DND-41 (cell line): ENCODE measurements at regions not wholly inside any gene's neighbourhood (a gene's known extent, or its start where the extent isn't known, plus 50 kb on each side); places are given as distances from the start of the nearest gene placed in this dataset.

Source experiments
- ATAC-seq: fragments of 200-7000 bp; cut with Tn5 transposase; 3 replicates; pipeline ENCODE4 v1.9.1; 2021; ENCODE audit warnings: low read depth; ENCODE audit not compliant: insufficient read depth
- DNase-seq: peaks from one replicate; pipeline ENCODE4 v3.0.0-alpha.2; 2020
- H2AFZ ChIP-seq: 2 replicates; pipeline ENCODE4 v1.6.0; 2012; ENCODE audit warnings: low read depth, low read length
- H3K27ac ChIP-seq: 2 replicates; pipeline ENCODE4 v1.5.1; 2012; ENCODE audit warnings: low read length, inconsistent platforms
- H3K27me3 ChIP-seq: fragments of 200-600 bp; sonication (generic); 2 replicates; pipeline ENCODE4 v1.6.0; 2012; ENCODE audit warnings: low read length, mild to moderate bottlenecking, inconsistent platforms; ENCODE audit not compliant: insufficient read depth, poor library complexity
- H3K36me3 ChIP-seq: 2 replicates; pipeline ENCODE4 v1.5.1; 2012; ENCODE audit warnings: low read length, inconsistent platforms; ENCODE audit not compliant: insufficient read depth
- H3K4me1 ChIP-seq: 2 replicates; pipeline ENCODE4 v1.5.1; 2012; ENCODE audit warnings: mild to moderate bottlenecking, low read length; ENCODE audit not compliant: insufficient read depth
- H3K4me2 ChIP-seq: 2 replicates; pipeline ENCODE4 v1.6.0; 2012; ENCODE audit warnings: mild to moderate bottlenecking, moderate library complexity, low read length, inconsistent platforms; ENCODE audit not compliant: insufficient read depth
- H3K4me3 ChIP-seq, 2 experiments: fragments of 200-600 bp in 1 of 2; shearing (Covaris generic) in 1 of 2; 2 replicates each; pipeline ENCODE4 v1.5.1; 2012 to 2016; ENCODE audit warnings: inconsistent platforms in 2 of 2, low read length in 2 of 2, mild to moderate bottlenecking in 2 of 2, low read depth in 1 of 2, moderate library complexity in 1 of 2
- H3K79me2 ChIP-seq: 2 replicates; pipeline ENCODE4 v1.6.0; 2012; ENCODE audit warnings: low read length, inconsistent platforms; ENCODE audit not compliant: insufficient read depth
- H3K9ac ChIP-seq: 2 replicates; pipeline ENCODE4 v1.6.0; 2012; ENCODE audit warnings: low read depth, mild to moderate bottlenecking, inconsistent platforms, low read length, moderate library complexity
- H3K9me3 ChIP-seq: 2 replicates; pipeline ENCODE4 v1.5.1; 2012; ENCODE audit warnings: low read length, moderate library complexity, mild to moderate bottlenecking, inconsistent platforms; ENCODE audit not compliant: insufficient read depth, severe bottlenecking
- H4K20me1 ChIP-seq: 2 replicates; pipeline ENCODE4 v1.6.0; 2012; ENCODE audit warnings: low read length; ENCODE audit not compliant: insufficient read depth
- CTCF ChIP-seq: IDR thresholded peaks from 2 replicates; pipeline ENCODE4 v1.5.1; 2012; ENCODE audit warnings: borderline replicate concordance, low read length, moderate library complexity, mild to moderate bottlenecking; ENCODE audit not compliant: poor library complexity, severe bottlenecking; ENCODE audit errors: extremely low read depth
- EZH2 ChIP-seq: IDR thresholded peaks from 3 replicates; pipeline ENCODE4 v1.6.1; 2012; ENCODE audit warnings: borderline replicate concordance, low read depth, mild to moderate bottlenecking, moderate library complexity, low read length, inconsistent platforms; ENCODE audit not compliant: severe bottlenecking

DNA sequence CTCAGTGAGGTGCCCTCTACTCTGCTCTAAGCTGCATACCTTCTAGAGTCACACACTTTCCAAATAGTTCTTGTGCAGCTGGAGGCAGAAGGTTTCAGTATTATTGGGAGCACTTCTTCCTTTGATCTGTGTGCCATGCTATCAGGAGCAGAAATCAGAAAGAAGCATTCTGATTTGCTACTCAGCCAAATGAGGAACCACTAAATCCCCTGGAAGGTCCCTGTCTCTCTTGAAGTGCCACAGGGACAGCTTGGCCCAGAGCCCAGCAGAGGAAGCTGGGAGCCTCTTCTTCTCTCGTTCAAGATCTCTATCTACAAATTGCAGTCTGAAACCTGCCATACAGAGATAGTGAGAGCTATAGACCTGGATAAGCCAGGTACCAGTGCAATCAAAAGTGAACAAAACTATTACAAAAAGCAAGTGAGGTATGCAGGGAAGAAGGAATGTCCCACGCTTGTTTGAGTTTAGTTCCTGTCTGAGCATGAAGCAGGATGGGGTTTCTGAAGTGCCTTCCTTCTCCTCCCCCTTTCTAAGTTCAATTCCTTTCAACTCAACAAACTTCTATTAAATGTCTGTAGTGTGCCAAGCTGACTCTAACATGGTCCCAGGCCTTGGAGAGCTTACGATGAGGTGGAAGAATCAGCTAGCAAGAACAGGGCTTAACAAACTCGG is 100.9 kb upstream of the PARP11 start:
- ATAC-seq (0 out of 3 replicates have a peak, but pooled peaks have one; percentile 27), DNase-seq (no peak)
- H3K4me1 ChIP-seq: no peaks in the 10 kb centered on the region
- H3K27ac ChIP-seq: no peak overlapping the region
- TF ChIP-seq EZH2 (no peak), CTCF (no peak)
- H3K9me3 ChIP-seq: no peaks in the 10 kb centered on the region
- no peak overlapping the region for H3K9ac ChIP-seq
- H3K27me3 ChIP-seq: peaks cover 10% of the 10 kb centered on the region
- H3K79me2 ChIP-seq: no peaks in the 10 kb centered on the region
- H2AFZ ChIP-seq: no peak overlapping the region
- no peak overlapping the region for H3K4me3 ChIP-seq
- H4K20me1 ChIP-seq: no peaks in the 10 kb centered on the region
- H3K4me2 ChIP-seq: no peak overlapping the region
- no peaks in the 10 kb centered on the region for H3K36me3 ChIP-seq

DNA sequence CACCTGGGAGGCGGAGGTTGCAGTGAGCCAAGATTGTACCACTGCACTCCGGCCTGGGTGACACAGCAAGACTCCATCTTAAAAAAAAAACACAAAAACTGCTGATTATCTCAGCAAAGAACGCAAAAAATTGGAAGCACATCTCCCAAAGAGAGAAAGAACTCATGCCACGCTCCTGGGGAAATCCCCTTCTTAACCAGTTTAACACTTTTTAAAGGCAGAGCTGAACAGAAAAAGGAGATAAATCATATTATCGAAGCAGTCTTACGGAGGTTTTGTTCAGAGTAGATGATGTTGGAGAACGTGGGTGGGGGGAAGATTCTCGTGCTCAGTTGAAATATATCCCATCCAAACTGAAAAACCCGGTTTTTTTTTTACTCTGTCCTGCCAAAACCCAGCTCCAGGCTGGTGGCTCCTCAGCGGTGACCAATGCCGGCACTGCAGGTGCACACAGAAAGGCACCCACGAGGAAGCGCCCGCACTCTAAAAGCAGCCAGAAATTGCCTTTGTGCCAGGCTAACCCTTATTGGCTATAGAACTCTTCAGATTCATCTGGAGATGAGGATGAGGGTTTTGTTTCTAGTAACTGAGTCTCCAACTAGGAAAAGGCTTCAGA is 100.2 kb upstream of the PARP11 start:
- no peak for DNase-seq
- no peak overlapping the region for H3K4me2 ChIP-seq
- peaks cover 10% of the 10 kb centered on the region for H3K27me3 ChIP-seq
- H3K36me3 ChIP-seq: no peaks in the 10 kb centered on the region
- H2AFZ ChIP-seq: no peak overlapping the region
- no peaks in the 10 kb centered on the region for H3K79me2 ChIP-seq
- TF ChIP-seq CTCF (no peak), EZH2 (no peak)
- no peak overlapping the region for H3K27ac ChIP-seq
- no peak overlapping the region for H3K9ac ChIP-seq
- H3K4me1 ChIP-seq: no peaks in the 10 kb centered on the region
- ATAC-seq: no peak
- no peak overlapping the region for H3K4me3 ChIP-seq
- H3K9me3 ChIP-seq: no peaks in the 10 kb centered on the region
- H4K20me1 ChIP-seq: no peaks in the 10 kb centered on the region

GRCh38 chr12:3972576-3972975 is 99.4 kb upstream of the PARP11 start:
- H3K27ac ChIP-seq: no peak overlapping the region
- DNase-seq: peak; percentile 13

More at GRCh38 chr12:3972576-3972975, 99.4 kb upstream of the PARP11 start:
- peaks cover 10% of the 10 kb centered on the region for H3K27me3 ChIP-seq
- H3K9me3 ChIP-seq: no peaks in the 10 kb centered on the region
- ATAC-seq: peak; percentile 44; the same call in 2 of the 3 replicates
- no peak overlapping the region for H3K4me2 ChIP-seq
- no peaks in the 10 kb centered on the region for H3K36me3 ChIP-seq
- H3K9ac ChIP-seq: no peak overlapping the region
- H3K79me2 ChIP-seq: no peaks in the 10 kb centered on the region
- no peaks in the 10 kb centered on the region for H3K4me1 ChIP-seq
- no peak overlapping the region for H3K4me3 ChIP-seq
- H4K20me1 ChIP-seq: no peaks in the 10 kb centered on the region
- no peak overlapping the region for H2AFZ ChIP-seq
- TF ChIP-seq CTCF: no peak
- TF ChIP-seq EZH2: no peak
